HEK293 (cell line): ENCODE measurements at regions not wholly inside any gene's neighbourhood (a gene's known extent, or its start where the extent isn't known, plus 50 kb on each side); places are given as distances from the start of the nearest gene placed in this dataset.

Experiments used
- CTCF ChIA-PET: fragments of 350-600 bp; formaldehyde crosslinking; extraction: SDS; loops from one replicate; lab custom pipeline; 2021; ENCODE audit warnings: antibody characterized with exemption; lab: Yijun Ruan, JAX
- POLR2A ChIA-PET: fragments of 300-600 bp; formaldehyde crosslinking; extraction: SDS; loops from one replicate; lab custom pipeline; 2020; ENCODE audit warnings: antibody characterized with exemption, inconsistent platforms; lab: Yijun Ruan, JAX
- H3K27ac ChIP-seq: fragments of 200-500 bp; sonication (Bioruptor generic); 2 replicates; pipeline ENCODE4 v1.5.1; 2014; ENCODE audit warnings: low read depth, low read length, control low read depth, inconsistent platforms; ENCODE audit errors: extremely low read depth
- H3K36me3 ChIP-seq, 2 experiments: fragments of 200-500 bp in 1 of 2; sonication (Bioruptor generic) in 1 of 2; 1 replicate in 1 of 2; 2 replicates in 1 of 2; pipeline ENCODE4 v1.5.1; 2014 to 2017; ENCODE audit warnings: inconsistent platforms in 2 of 2, low read length in 2 of 2; ENCODE audit not compliant: control insufficient read depth in 2 of 2, insufficient read depth in 1 of 2
- H3K4me1 ChIP-seq: fragments of 200-500 bp; sonication (Bioruptor generic); 2 replicates; pipeline ENCODE4 v1.5.1; 2014; ENCODE audit warnings: mild to moderate bottlenecking, low read length, inconsistent platforms; ENCODE audit not compliant: control insufficient read depth, insufficient read depth
- H3K4me3 ChIP-seq: 2 replicates; pipeline ENCODE4 v1.5.1; 2011; ENCODE audit warnings: low read depth, mild to moderate bottlenecking, control low read depth, low read length, moderate library complexity
- H3K9me3 ChIP-seq: fragments of 200-500 bp; sonication (Bioruptor generic); 2 replicates; pipeline ENCODE4 v1.5.1; 2014; ENCODE audit warnings: low read depth, low read length, inconsistent platforms; ENCODE audit not compliant: control insufficient read depth, insufficient read depth
- BCL6B ChIP-seq: fragments of 450-650 bp; formaldehyde crosslinking; IDR thresholded peaks from 2 replicates; pipeline ENCODE4 v1.5.1; 2017; ENCODE audit warnings: missing biosample characterization, missing genetic modification characterization
- GLI2 ChIP-seq: fragments of 450-650 bp; formaldehyde crosslinking; IDR thresholded peaks from 2 replicates; pipeline ENCODE4; 2017; ENCODE audit warnings: missing biosample characterization, missing genetic modification characterization, low read depth, borderline replicate concordance
- HOXA7 ChIP-seq: sonication (generic); formaldehyde crosslinking; IDR thresholded peaks from 2 replicates; pipeline ENCODE4 v1.8.1; 2022; ENCODE audit warnings: missing genetic modification reagents, borderline replicate concordance
- KLF16 ChIP-seq: fragments of 450-650 bp; formaldehyde crosslinking; IDR thresholded peaks from 2 replicates; pipeline ENCODE4 v1.5.1; 2017; ENCODE audit warnings: missing biosample characterization, missing genetic modification characterization
- KLF7 ChIP-seq: fragments of 450-650 bp; formaldehyde crosslinking; IDR thresholded peaks from 2 replicates; pipeline ENCODE4 v1.5.1; 2016; ENCODE audit warnings: missing biosample characterization, missing genetic modification characterization, borderline replicate concordance
- SALL2 ChIP-seq: fragments of 450-650 bp; formaldehyde crosslinking; IDR thresholded peaks from 2 replicates; pipeline ENCODE4 v1.5.0; 2017; ENCODE audit warnings: missing biosample characterization, mild to moderate bottlenecking, missing genetic modification characterization, borderline replicate concordance
- SCRT1 ChIP-seq: fragments of 450-650 bp; formaldehyde crosslinking; IDR thresholded peaks from 2 replicates; pipeline ENCODE4 v1.5.1; 2016; ENCODE audit warnings: missing biosample characterization, missing genetic modification characterization, borderline replicate concordance
- ZBTB11 ChIP-seq: fragments of 450-650 bp; formaldehyde crosslinking; conservative IDR thresholded peaks from 2 replicates; pipeline ENCODE4 v1.5.1; 2016; ENCODE audit warnings: low read depth, missing biosample characterization, missing genetic modification characterization
- ZBTB17 ChIP-seq: fragments of 450-650 bp; formaldehyde crosslinking; IDR thresholded peaks from 2 replicates; pipeline ENCODE4 v1.5.1; 2016; ENCODE audit warnings: missing biosample characterization, missing genetic modification characterization
- ZEB2 ChIP-seq: fragments of 450-650 bp; formaldehyde crosslinking; IDR thresholded peaks from 2 replicates; pipeline ENCODE4 v1.5.1; 2016; ENCODE audit warnings: missing biosample characterization, missing genetic modification characterization
- ZNF311 ChIP-seq: fragments of 450-650 bp; formaldehyde crosslinking; IDR thresholded peaks from 2 replicates; pipeline ENCODE4 v1.5.1; 2017; ENCODE audit warnings: missing biosample characterization, missing genetic modification characterization, borderline replicate concordance
- ZNF48 ChIP-seq: fragments of 450-650 bp; formaldehyde crosslinking; IDR thresholded peaks from 2 replicates; pipeline ENCODE4 v1.5.1; 2016; ENCODE audit warnings: missing biosample characterization, missing genetic modification characterization
- ZNF518A ChIP-seq: fragments of 450-650 bp; formaldehyde crosslinking; conservative IDR thresholded peaks from 2 replicates; pipeline ENCODE4 v1.5.1; 2016; ENCODE audit warnings: low read depth, missing biosample characterization, missing genetic modification characterization
- ZNF544 ChIP-seq: fragments of 450-650 bp; formaldehyde crosslinking; IDR thresholded peaks from 2 replicates; pipeline ENCODE4 v1.5.0; 2017; ENCODE audit warnings: missing biosample characterization, missing genetic modification characterization
- ZNF621 ChIP-seq: fragments of 450-650 bp; formaldehyde crosslinking; IDR thresholded peaks from 2 replicates; pipeline ENCODE4 v1.5.1; 2017; ENCODE audit warnings: missing biosample characterization, missing genetic modification characterization
- ZNF639 ChIP-seq: fragments of 450-650 bp; formaldehyde crosslinking; IDR thresholded peaks from 2 replicates; pipeline ENCODE4 v1.5.1; 2016; ENCODE audit warnings: missing biosample characterization, missing genetic modification characterization
- ZNF830 ChIP-seq: fragments of 450-650 bp; IDR thresholded peaks from 2 replicates; pipeline ENCODE4 v1.5.0; 2018; ENCODE audit warnings: missing biosample characterization, missing genetic modification characterization, low read depth, mild to moderate bottlenecking, moderate library complexity
- ZSCAN5A ChIP-seq: fragments of 450-650 bp; formaldehyde crosslinking; IDR thresholded peaks from 2 replicates; pipeline ENCODE4 v1.5.1; 2016; ENCODE audit warnings: missing biosample characterization, missing genetic modification characterization

- CTCF ChIA-PET: interaction anchor here (0.6 kb wide), 1 partner anchor 504 kb away, joined by 5 read pairs; no protein-coding TSS in a partner anchor
- POLR2A ChIA-PET: no interaction called here
- H3K27ac ChIP-seq: no peak overlapping the region
- H3K9me3 ChIP-seq: no peaks in the 10 kb centered on the region
- no peaks in the 10 kb centered on the region for H3K36me3 ChIP-seq
- no peak overlapping the region for H3K4me3 ChIP-seq
- TF ChIP-seq ZBTB11: no peak
- no peak for TF ChIP-seq ZNF639
- TF ChIP-seq ZEB2 (tag by site-specific recombination): no peak
- no peak for TF ChIP-seq KLF7 (tag by site-specific recombination)
- TF ChIP-seq ZNF830 (tag by site-specific recombination): no peak
- no peak for TF ChIP-seq ZSCAN5A (tag by site-specific recombination)
- no peaks in the 10 kb centered on the region for H3K4me1 ChIP-seq
These were observed 332.5 kb upstream of the NCAM1 start for GRCh38 chr11:112628676-112629075.

GRCh38 chr11:112630496-112630895, 330.7 kb upstream of the NCAM1 start:
- no peaks in the 10 kb centered on the region for H3K9me3 ChIP-seq
- no peak overlapping the region for H3K27ac ChIP-seq
- no peaks in the 10 kb centered on the region for H3K36me3 ChIP-seq
- H3K4me3 ChIP-seq: no peak overlapping the region
- no peak for TF ChIP-seq KLF16 (tag by site-specific recombination)
- no peak for TF ChIP-seq SCRT1
- no peak for TF ChIP-seq ZNF311
- no peaks in the 10 kb centered on the region for H3K4me1 ChIP-seq
- ChIA-PET CTCF (no interaction called here), POLR2A (no interaction called here)

- Histone ChIP-seq H3K4me1 (no peaks in the 10 kb centered on the region), H3K36me3 (no peaks in the 10 kb centered on the region), H3K4me3 (no peak overlapping the region), H3K9me3 (no peaks in the 10 kb centered on the region), H3K27ac (no peak overlapping the region)
- ChIA-PET POLR2A (no interaction called here), CTCF (no interaction called here)
- TF ChIP-seq ZNF544 (tag by site-specific recombination) (no peak), ZNF48 (tag by site-specific recombination) (no peak), SALL2 (tag by site-specific recombination) (no peak), ZNF518A (tag by site-specific recombination) (no peak), BCL6B (no peak), ZNF621 (tag by site-specific recombination) (no peak), HOXA7 (CRISPR knock-in tag) (no peak), KLF16 (tag by site-specific recombination) (no peak), ZBTB17 (tag by site-specific recombination) (no peak), ZNF830 (tag by site-specific recombination) (no peak), GLI2 (tag by site-specific recombination) (no peak)
These were observed 329.9 kb upstream of the NCAM1 start for GRCh38 chr11:112631333-112631732.
